ENCODE measurements at regions not wholly inside any gene's neighbourhood (a gene's known extent, or its start where the extent isn't known, plus 50 kb on each side); places are given as distances from the start of the nearest gene placed in this dataset.

GRCh38 chr3:171956181-171956683, 83.1 kb upstream of the FNDC3B start:
- DNase-seq (ENCODE audit: extremely low spot score) = no peak
- CTCF ChIA-PET = no interaction called here
- TF ChIP-seq, protein P1, sequence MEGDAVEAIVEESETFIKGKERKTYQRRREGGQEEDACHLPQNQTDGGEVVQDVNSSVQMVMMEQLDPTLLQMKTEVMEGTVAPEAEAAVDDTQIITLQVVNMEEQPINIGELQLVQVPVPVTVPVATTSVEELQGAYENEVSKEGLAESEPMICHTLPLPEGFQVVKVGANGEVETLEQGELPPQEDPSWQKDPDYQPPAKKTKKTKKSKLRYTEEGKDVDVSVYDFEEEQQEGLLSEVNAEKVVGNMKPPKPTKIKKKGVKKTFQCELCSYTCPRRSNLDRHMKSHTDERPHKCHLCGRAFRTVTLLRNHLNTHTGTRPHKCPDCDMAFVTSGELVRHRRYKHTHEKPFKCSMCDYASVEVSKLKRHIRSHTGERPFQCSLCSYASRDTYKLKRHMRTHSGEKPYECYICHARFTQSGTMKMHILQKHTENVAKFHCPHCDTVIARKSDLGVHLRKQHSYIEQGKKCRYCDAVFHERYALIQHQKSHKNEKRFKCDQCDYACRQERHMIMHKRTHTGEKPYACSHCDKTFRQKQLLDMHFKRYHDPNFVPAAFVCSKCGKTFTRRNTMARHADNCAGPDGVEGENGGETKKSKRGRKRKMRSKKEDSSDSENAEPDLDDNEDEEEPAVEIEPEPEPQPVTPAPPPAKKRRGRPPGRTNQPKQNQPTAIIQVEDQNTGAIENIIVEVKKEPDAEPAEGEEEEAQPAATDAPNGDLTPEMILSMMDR (IDR thresholded peaks at IDR 0.05; ENCODE audit: control extremely low read depth, extremely low read depth, low read depth, missing control alignments) = no peak
- POLR2A ChIA-PET = no interaction called here

GRCh38 chr3:171956705-171957104, 82.7 kb upstream of the FNDC3B start:
- DNase-seq (ENCODE audit: extremely low spot score) = no peak
- ChIA-PET POLR2A (no interaction called here), CTCF (no interaction called here)
- TF ChIP-seq, protein P1 (IDR thresholded peaks at IDR 0.05; ENCODE audit: control extremely low read depth, extremely low read depth, low read depth, missing control alignments) = no peak

GRCh38 chr3:171959532-171960089, 79.8 kb upstream of the FNDC3B start:
- CTCF ChIA-PET = no interaction called here
- TF ChIP-seq, protein P1 (IDR thresholded peaks at IDR 0.05; ENCODE audit: control extremely low read depth, extremely low read depth, low read depth, missing control alignments) = no peak
- no peak for DNase-seq (ENCODE audit: extremely low spot score)
- POLR2A ChIA-PET = no interaction called here

- TF ChIP-seq, protein P1 (IDR thresholded peaks at IDR 0.05; ENCODE audit: control extremely low read depth, extremely low read depth, low read depth, missing control alignments) = no peak
- CTCF ChIA-PET = no interaction called here
- POLR2A ChIA-PET = no interaction called here
- no peak for DNase-seq (ENCODE audit: extremely low spot score)
Measured at GRCh38 chr3:171960159-171960558, 79.2 kb upstream of the FNDC3B start.

- POLR2A ChIA-PET = no interaction called here
- CTCF ChIA-PET = interaction anchor here (1.0 to 1.4 kb wide), 2 partner anchors 13 to 23 kb away, joined by 3 read pairs; no protein-coding TSS in a partner anchor
Measured at GRCh38 chr3:171962137-171962720, 77.1 kb upstream of the FNDC3B start.

GRCh38 chr3:171963546-171963945, 75.8 kb upstream of the FNDC3B start:
- POLR2A ChIA-PET = no interaction called here
- TF ChIP-seq, protein P1 (IDR thresholded peaks at IDR 0.05; ENCODE audit: control extremely low read depth, extremely low read depth, low read depth, missing control alignments) = no peak
- DNase-seq (ENCODE audit: extremely low spot score) = no peak
- CTCF ChIA-PET = interaction anchor here (1.2 to 1.4 kb wide), 2 partner anchors 21 to 34 kb away, joined by 3 read pairs; no protein-coding TSS in a partner anchor

More at GRCh38 chr3:171962137-171962720, 77.1 kb upstream of the FNDC3B start:
- no peak for DNase-seq (ENCODE audit: extremely low spot score)
- TF ChIP-seq, protein P1 (IDR thresholded peaks at IDR 0.05; ENCODE audit: control extremely low read depth, extremely low read depth, low read depth, missing control alignments) = no peak

Measured in GM10248 (cell line).